ENCODE measurements at regions not wholly inside any gene's neighbourhood (a gene's known extent, or its start where the extent isn't known, plus 50 kb on each side); places are given as distances from the start of the nearest gene placed in this dataset.

DNA sequence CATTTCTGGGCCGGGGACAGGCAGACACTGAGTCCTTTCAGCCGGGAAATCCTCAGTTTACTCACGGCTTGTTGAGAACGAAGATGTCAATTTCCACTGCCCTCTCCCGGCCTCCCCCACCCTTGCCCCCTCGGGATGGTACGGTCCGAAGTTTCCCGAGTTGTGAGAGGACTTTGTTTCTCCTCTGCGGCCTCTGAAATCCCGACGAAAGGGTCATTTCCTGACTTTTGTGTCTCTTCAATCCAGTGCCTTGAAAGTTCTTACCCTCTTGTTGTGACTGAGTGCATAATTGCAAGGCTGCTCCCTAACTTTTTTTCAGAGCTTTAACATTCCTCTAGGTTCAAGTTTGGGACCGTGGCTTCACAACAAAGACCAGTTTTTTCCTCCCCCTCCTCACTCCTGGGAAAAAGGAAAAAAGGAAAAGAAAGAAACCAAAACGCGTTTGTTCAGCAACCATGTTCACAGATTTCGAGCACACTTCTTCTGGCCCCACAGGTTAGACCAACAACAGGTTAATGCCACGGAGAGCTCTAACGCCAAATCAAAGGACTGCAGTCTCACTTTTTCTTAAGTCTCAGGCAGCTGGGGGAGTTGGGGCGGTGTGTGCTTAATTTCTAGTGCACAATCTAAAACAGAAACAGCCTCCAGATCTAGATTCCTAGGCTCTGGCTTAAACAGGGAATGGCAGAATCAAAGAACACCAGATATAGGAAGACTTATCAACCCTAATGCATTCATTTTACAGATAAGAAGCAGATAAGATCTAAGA, 138.9 kb downstream of the TMCO5A start:
- peak; percentile 61 for DNase-seq (ENCODE audit: low read depth)

DNA sequence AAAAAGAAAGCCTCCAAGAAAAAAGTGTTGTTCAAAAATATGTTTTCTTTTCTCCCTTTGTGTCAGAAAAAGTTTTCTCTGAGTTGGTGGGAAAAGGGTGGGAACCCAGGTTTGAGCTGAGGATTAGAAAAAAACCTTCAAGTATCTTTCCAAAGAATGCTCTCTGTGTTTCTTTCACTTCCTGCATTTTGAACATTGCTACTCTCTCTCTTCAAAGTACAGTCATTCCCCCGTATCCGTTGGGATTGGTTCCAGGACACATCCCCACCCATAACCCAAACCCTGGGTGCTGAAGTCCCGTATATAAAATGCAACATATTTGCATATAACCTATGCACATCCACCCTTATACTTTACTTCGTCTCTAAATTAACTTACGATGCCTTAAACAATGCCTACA, 139.6 kb downstream of the TMCO5A start:
- DNase-seq (ENCODE audit: low read depth): peak; percentile 60

GRCh38 chr15:38075466-38075865, 141.0 kb downstream of the TMCO5A start:
- no peak for DNase-seq (ENCODE audit: low read depth)

DNA sequence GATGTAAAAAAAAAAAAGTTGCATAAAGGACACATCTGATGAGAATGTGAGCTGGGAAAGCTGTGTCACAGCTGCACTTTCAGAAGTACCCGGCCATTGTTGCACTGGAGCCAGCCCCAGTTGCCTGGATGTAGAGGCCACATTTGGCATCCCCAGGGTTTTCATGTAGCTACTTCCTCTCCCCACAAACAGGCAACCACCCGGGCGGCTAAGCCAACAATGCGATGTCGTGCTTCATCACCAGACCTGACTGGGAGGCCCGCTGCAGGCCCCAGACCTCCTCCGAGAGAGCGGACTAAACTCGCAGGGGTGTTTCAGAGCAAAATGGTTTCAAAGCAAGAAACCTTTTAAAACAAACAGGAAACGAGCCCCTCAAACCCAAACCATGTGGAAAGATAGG, 142.3 kb downstream of the TMCO5A start:
- no peak for DNase-seq (ENCODE audit: low read depth)

DNA sequence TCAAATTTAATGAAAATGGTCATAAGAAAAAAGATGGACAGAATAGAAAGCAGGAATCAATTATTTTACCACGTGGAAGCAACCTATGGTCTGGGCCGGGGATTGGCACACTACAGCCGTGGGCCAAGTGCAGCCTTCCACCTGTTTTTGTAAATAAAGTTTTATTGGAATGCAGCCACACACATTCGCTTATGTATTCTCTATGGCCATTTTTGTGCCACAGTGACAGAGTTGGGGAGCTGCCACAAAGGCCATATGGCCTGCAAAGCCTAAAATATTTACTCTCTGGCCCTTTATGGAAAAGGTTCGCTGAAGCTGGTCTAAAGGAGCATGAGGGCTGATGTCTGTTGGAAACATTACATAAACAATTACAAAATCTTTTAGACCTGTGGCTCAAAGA, 144.8 kb downstream of the TMCO5A start:
- DNase-seq (ENCODE audit: low read depth): no peak

DNA sequence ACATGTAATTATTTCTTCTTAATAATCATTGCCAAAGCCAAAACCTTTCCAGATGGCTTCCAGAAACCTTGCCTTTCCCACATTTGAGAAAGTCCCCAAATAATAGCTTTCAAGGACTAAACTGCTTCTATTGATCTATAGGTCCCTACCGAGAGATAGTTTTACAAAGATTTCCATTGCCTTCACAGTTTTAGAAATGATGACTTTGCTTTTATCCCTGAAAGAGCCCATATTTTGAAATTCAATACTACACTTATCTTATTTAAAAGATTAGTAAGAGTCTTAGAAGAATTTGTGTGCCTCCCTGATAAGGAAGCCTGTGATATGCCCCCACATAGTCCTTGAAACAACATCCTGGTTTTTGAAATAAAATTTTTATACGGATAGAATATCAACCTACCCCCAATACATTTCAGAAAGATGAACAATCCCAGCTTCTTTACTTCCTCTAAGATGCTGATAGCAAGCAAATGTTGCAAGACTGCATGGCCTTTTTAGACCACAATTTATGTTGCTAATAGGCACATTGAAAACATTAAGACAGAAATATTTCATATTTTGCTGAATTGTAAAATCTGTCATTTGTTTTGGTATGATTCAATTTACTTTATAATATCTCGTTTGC, 146.3 kb downstream of the TMCO5A start:
- no peak for DNase-seq (ENCODE audit: low read depth)

DNA sequence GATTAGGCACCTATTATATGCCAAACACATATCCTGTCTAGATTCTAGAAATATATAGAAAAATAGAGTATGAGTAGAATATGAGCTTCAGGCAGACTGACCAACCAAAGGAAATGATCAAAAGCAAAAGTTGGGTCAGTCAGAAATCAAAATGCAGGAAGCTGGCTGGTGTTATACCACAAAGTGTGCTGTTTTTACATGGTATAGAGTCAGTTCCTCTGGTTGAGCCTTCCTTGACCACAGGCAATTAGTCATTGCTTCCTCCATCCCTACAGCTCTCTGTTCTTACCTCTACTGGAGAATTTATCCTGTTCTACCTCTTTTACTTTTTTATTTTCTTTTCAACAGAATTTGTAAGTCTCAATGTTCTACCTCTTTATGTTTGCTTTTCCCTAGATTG, 149.8 kb downstream of the TMCO5A start:
- DNase-seq (ENCODE audit: low read depth): peak; percentile 86

DNA sequence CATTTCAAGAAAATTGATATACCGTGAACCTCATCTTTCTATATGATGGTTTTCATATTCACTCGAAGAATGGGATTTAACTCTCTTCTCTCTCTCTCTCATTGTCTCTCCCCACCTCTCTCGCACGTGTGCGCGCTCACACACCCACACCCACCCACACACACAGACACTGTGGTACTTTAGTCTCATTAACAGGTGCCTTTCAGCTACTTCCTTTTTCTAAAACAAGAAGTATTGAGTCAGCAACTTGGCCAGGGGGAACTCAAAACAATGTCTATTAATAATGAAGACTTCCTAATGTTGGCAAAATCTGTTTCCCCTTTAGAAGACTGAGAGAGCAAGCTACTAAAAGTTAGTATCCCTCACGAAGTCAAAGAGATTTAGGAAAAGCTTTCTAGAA, 150.7 kb downstream of the TMCO5A start:
- DNase-seq (ENCODE audit: low read depth): no peak

DNA sequence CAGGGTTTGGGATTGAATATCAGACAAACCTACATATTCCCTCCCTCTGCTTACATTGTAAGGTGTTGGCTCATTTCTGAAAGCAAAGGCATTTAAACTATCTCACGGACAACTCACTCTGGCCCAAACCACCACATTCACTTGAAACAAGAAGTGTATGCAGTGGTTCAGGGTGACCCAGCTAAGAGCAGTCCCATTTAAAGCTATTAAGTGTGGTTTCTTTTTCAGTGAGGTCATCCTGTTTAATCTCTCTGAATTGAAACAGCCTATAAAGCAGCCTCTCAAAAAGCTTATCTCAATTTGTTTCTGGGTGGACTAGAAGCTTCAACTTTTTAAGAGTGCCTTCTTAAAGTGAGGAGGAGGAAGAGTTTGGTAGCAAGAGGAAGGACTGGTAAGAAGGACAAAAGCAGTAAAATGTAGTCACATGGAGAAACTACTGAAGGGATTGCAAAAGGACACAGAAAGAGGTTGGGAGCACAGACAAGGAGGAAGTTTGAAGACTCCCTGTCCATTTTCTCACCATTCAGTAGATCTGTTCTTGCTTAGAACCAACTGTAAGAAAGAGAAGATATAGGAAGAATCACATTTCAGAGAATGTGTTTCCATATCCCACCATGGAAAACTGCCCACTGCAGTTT, 151.6 kb downstream of the TMCO5A start:
- DNase-seq (ENCODE audit: low read depth): peak; percentile 68

- DNase-seq (ENCODE audit: low read depth): no peak
Observed at GRCh38 chr15:38086611-38087010, 152.2 kb downstream of the TMCO5A start.

DNA sequence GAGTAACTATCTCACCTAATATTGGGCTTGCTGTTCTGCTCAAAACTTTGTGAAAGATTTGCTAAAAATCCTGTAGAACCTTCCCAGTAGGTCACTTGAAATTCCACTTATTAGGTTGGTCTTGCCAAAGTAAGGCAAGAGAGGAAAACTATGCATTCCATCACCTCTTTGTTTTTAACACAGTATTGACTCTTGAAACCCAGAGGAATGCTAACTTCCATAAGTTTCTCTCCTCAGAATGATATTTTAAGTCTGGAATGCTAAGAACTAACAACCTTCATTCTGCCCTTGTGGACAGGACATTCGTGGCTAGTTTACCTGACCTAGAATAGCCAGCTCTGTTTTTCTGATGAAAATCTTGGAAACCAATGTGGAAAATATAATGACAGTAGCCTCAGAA, 154.5 kb downstream of the TMCO5A start:
- no peak for DNase-seq (ENCODE audit: low read depth)

GRCh38 chr15:38090223-38090622, 155.8 kb downstream of the TMCO5A start:
- DNase-seq (ENCODE audit: low read depth): no peak

DNA sequence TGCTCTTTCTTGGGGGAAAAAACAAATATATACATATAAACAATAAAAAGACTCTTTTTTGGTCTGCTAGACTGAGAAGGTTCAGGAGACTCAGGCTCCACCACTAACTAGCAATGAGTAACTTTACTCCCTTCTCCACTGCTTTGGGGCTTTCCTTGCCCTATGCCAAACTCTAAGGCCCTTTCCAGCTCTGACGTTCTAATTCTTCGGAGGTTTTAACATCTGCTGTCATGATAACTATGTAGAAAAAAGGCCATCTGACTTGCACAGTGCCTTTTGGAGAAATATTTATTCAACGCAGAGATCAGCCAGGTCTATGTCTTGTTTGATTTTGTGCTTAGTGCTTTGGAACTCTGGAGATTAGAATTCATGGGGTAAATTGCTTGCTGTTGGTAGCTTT, 156.2 kb downstream of the TMCO5A start:
- no peak for DNase-seq (ENCODE audit: low read depth)

- no peak for DNase-seq (ENCODE audit: low read depth)
Observed at GRCh38 chr15:38091078-38091645, 156.7 kb downstream of the TMCO5A start.

- no peak for DNase-seq (ENCODE audit: low read depth)
Observed at GRCh38 chr15:38093931-38094330, 158.7 kb upstream of the SPRED1 start.

GRCh38 chr15:38102972-38103371, 149.7 kb upstream of the SPRED1 start:
- DNase-seq (ENCODE audit: low read depth): peak; percentile 8

DNA sequence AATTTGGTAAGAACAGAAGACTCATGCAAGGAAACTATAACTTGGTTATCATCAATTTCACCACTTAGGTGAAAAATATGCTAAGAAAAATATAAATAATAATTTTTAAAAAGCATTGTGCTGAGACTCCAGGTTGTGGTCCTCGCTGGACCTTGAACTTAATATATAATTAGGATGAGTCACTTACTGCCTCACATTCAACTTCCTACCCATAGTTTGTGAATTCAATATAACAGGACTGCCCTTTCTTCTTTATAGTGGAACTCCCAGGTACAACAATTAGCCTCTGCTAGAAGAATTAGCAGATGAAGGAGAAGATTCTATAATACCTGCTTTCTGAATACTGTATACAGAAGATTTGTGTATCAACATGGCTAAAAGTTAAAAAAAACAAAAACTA, 149.1 kb upstream of the SPRED1 start:
- DNase-seq (ENCODE audit: low read depth): peak; percentile 11

- DNase-seq (ENCODE audit: low read depth): no peak
Observed at GRCh38 chr15:38111070-38111469, 141.6 kb upstream of the SPRED1 start.

DNA sequence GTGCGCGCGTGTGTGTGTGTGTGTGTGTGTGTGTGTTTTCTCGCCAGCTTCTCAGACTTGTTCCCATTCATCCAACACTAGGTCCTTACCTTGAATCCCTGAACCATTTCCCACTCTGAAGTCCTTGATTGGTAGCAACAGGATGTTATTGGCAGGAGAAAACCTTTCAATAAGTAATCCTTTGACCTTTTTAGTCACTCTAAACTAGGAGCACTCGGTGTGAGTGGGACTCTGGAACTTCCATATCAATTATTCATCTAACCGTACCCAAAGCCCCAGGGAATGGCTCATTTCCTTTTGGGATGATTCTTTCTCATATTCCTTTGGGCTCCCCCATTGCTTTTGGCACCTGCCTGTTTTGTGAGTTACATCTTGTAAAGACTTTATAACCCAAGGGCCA, 140.2 kb upstream of the SPRED1 start:
- DNase-seq (ENCODE audit: low read depth): peak; percentile 48

GRCh38 chr15:38115121-38115520, 137.5 kb upstream of the SPRED1 start:
- no peak for DNase-seq (ENCODE audit: low read depth)

GRCh38 chr15:38117781-38118180, 134.9 kb upstream of the SPRED1 start:
- no peak for DNase-seq (ENCODE audit: low read depth)

DNA sequence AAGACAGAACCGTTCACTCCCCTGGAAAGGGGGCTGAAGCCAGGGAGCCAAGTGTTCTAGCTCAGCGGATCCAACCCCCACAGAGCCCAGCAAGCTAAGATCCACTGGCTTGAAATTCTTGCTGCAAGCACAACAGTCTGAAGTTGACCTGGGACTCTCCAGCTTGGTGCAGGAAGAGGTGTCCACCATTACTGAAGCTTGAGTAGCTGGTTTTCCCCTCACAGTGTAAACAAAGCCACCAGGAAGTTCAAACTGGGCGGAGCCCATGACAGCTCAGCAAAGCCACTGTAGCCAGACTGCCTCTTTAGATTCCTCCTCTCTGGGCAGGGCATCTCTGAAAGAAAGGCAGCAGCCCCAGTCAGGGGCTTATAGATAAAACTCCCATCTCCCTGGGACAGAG, 132.8 kb upstream of the SPRED1 start:
- peak; percentile 32 for DNase-seq (ENCODE audit: low read depth)

DNA sequence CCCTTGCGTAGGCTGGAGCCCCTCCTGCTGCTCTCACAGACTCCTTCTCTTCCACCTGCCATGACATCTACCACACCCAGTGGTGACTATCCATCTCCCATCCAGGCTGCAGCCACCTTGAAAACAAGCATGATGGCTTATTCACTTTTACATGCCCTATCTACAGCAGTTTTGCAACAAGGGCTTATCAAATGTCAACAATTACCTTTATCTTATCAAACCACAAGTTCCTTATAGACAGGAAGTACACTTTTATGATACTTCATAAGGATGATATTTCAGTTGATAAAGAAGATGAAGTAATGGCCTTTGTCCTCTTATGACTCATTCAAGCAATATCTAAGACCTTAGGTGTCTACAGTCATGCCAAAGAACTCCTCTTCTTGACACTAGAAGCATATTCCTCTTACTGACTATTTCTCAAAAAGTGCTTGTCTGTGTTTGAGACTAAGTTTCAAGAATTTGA, 125.3 kb upstream of the SPRED1 start:
- DNase-seq (ENCODE audit: low read depth): peak; percentile 69

All from ELR (cell line).